GM12873 (cell line): ENCODE measurements at regions not wholly inside any gene's neighbourhood (a gene's known extent, or its start where the extent isn't known, plus 50 kb on each side); places are given as distances from the start of the nearest gene placed in this dataset.

Experiments
- CTCF ChIP-seq: IDR thresholded peaks from 2 replicates; pipeline ENCODE4 v1.5.1; 2012; ENCODE audit warnings: low read depth, mild to moderate bottlenecking, moderate library complexity, low read length, control low read depth; ENCODE audit not compliant: insufficient read depth; ENCODE audit errors: missing control alignments

GRCh38 chr1:3971981-3972380 is 71.9 kb upstream of the C1orf174 start:
- no peak for TF ChIP-seq CTCF

DNA sequence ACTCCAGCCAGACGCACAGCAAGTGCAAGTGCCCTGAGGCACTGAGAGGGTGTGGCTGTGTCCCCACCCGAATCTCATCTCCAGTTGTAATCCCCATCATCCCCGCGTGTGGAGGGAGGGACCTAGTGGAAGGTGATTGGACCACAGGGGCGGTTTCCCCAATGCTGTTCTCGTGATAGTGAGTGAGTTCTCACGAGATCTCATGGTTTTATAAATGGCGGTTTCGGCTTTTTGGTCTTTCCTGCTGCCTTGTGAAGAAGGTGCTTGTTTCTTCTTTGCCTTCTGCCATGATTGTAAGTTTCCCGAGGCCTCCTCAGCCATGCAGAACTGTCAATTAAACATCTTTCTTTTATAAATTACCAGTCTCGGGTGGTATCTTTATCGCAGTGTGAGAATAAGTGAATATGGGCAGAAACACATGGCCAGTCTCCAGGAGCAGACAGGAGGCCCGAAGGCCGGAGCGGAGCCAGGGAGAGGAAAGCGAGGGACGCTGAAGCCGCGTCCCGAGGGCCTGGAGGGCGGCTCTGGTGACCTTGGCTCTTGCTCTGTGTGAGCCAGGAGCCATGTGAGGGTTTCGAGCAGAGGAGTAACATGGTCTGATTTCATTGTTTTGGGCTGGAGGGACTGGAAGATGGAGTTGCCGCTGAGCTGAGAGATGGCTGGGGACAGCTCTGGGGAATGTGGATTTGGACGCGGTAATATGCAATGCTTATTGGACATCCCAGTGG is 76.0 kb upstream of the C1orf174 start:
- TF ChIP-seq CTCF, result no peak

GRCh38 chr1:3976821-3977220 is 76.7 kb upstream of the C1orf174 start:
- no peak for TF ChIP-seq CTCF

DNA sequence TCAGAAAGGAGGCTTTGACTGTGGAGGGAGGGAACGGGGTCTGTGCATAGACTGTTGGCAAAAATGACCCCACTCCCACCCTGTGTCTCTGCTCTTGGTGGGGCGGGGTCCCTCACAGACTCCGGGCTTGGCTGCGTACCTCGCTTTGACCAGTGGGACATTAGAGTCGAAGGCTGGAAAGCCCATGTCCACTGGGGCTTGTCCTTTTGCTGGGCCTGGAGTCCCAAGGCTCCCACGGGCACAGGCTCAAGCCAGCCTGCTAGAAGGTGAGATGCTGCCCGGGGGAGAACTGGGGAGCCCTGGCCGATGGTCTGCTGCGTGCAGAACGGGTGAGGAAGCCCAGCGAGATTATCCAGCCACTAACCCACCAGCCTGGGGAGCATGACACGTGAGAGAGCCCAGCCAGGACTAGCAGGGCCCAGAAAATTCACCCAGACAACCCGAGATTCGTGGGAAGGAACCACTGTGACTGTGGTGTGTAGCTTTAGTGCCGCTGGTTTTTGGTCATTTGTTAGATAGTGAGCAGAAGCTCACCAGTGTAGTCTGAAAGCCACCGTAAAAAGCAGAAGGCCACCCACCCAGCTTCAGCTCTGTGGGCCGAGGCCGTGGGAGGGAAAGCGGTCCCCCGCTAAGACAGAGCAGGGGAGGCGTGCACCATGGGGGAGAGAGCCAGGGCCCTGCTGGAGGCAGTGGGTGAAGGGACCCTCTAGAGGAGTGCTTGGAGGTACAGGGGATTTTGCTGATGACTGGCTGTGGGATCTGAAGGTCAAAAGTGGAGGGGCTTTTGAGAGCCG is 78.3 kb upstream of the C1orf174 start:
- no peak for TF ChIP-seq CTCF

- TF ChIP-seq CTCF, result no peak
Observed at GRCh38 chr1:3978990-3979325, 78.9 kb upstream of the C1orf174 start.

GRCh38 chr1:3981261-3981660 is 81.2 kb upstream of the C1orf174 start:
- no peak for TF ChIP-seq CTCF

DNA sequence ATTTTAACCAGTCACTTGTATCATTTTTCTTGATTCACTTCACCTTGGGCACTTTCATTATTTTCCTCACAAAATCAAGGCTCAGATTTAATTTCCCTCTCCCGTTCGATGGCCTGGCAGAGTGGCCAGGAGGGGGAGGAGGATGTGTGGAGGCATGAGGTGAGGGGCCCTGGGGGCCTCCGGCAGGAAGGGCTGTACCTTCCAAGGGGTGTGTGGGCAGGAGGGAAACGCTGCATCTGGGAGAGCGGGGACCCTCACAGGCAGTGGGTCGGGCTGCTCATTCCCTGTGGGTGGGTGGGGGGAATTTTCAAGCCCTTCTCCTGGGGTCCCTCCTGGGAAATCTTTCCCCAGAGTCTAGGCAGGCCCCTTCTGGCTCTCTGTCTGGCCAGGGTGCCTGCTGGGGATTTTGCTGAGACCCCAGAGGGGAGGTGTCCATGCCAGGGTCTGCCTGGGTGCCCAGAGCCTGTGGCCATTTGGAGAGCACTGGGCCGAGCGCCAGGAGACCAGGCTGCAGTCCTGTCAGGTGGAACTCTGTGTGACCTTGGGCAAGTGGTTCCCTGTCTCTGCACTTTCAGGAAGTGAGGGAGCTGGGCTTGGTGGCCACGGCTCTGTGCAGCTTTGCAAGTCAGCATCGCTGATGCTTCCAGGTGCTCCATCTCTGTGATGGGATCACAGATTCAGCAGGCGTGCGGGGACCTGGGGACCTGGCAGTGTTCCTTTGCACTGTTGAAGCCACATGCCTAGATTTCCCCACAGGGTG is 81.9 kb upstream of the C1orf174 start:
- no peak for TF ChIP-seq CTCF
